ENCODE measurements at regions not wholly inside any gene's neighbourhood (a gene's known extent, or its start where the extent isn't known, plus 50 kb on each side); places are given as distances from the start of the nearest gene placed in this dataset.
A peak's percentile ranks its signal among the peaks of the same experiment; 100 is the strongest.

- H3K27ac Mint-ChIP-seq (ENCODE audit: unreplicated experiment), result no peak overlapping the region
- Histone ChIP-seq H3K4me1 (ENCODE audit: insufficient read depth, low read length) (no peaks in the 10 kb centered on the region), H3K27ac (ENCODE audit: low read depth, low read length) (no peak overlapping the region), H3K4me2 (ENCODE audit: low read length) (no peak overlapping the region), H3K9ac (ENCODE audit: low read length) (no peak overlapping the region), H3K79me2 (ENCODE audit: insufficient read depth, low read length) (no peaks in the 10 kb centered on the region), H3K4me3 (ENCODE audit: insufficient read depth, low read depth, low read length) (no peak overlapping the region), H4K20me1 (ENCODE audit: insufficient read depth, low read length) (no peaks in the 10 kb centered on the region), H3K27me3 (ENCODE audit: insufficient read depth, low read length) (no peaks in the 10 kb centered on the region), H3K36me3 (ENCODE audit: insufficient read depth, low read length) (no peaks in the 10 kb centered on the region), H2AFZ (ENCODE audit: low read depth, low read length) (no peak overlapping the region), H3K9me3 (ENCODE audit: insufficient read depth, low read depth, low read length) (no peaks in the 10 kb centered on the region)
- no peaks in the 10 kb centered on the region for H3K4me1 Mint-ChIP-seq (ENCODE audit: low read depth, unreplicated experiment)
- DNase-seq (ENCODE audit: low read depth) (no peak), FAIRE-seq (no peak)
- no peak overlapping the region for H3K4me3 Mint-ChIP-seq (ENCODE audit: unreplicated experiment)
- H3K9me3 Mint-ChIP-seq (ENCODE audit: unreplicated experiment), result no peaks in the 10 kb centered on the region
- H3K36me3 Mint-ChIP-seq (ENCODE audit: low read depth, unreplicated experiment), result no peaks in the 10 kb centered on the region
- no peaks in the 10 kb centered on the region for H3K27me3 Mint-ChIP-seq (ENCODE audit: low read depth, unreplicated experiment)
- TF ChIP-seq EZH2 (IDR thresholded peaks at IDR 0.05; ENCODE audit: insufficient read depth, low read length) (no peak), CTCF (IDR thresholded peaks at IDR 0.05; ENCODE audit: insufficient read depth, low read depth, low read length) (no peak)
These were observed 356.5 kb downstream of the TBL1XR1 start for GRCh38 chr3:176840641-176841286.

- no peak for FAIRE-seq
- H4K20me1 ChIP-seq (ENCODE audit: insufficient read depth, low read length), result no peaks in the 10 kb centered on the region
These were observed 357.4 kb downstream of the TBL1XR1 start for GRCh38 chr3:176839901-176840300.

More at GRCh38 chr3:176839901-176840300, 357.4 kb downstream of the TBL1XR1 start:
- no peak overlapping the region for H3K4me3 ChIP-seq (ENCODE audit: insufficient read depth, low read depth, low read length)
- H2AFZ ChIP-seq (ENCODE audit: low read depth, low read length), result no peak overlapping the region
- H3K9ac ChIP-seq (ENCODE audit: low read length), result no peak overlapping the region
- H3K27ac ChIP-seq (ENCODE audit: low read depth, low read length), result no peak overlapping the region
- no peaks in the 10 kb centered on the region for H3K27me3 ChIP-seq (ENCODE audit: insufficient read depth, low read length)
- DNase-seq (ENCODE audit: low read depth), result peak; percentile 19
- H3K79me2 ChIP-seq (ENCODE audit: insufficient read depth, low read length), result no peaks in the 10 kb centered on the region
- H3K9me3 ChIP-seq (ENCODE audit: insufficient read depth, low read depth, low read length), result no peaks in the 10 kb centered on the region
- Mint-ChIP-seq H3K36me3 (ENCODE audit: low read depth, unreplicated experiment) (no peaks in the 10 kb centered on the region), H3K27ac (ENCODE audit: unreplicated experiment) (no peak overlapping the region), H3K4me1 (ENCODE audit: low read depth, unreplicated experiment) (no peaks in the 10 kb centered on the region), H3K9me3 (ENCODE audit: unreplicated experiment) (no peaks in the 10 kb centered on the region), H3K4me3 (ENCODE audit: unreplicated experiment) (no peak overlapping the region), H3K27me3 (ENCODE audit: low read depth, unreplicated experiment) (no peaks in the 10 kb centered on the region)
- H3K4me2 ChIP-seq (ENCODE audit: low read length), result no peak overlapping the region
- no peaks in the 10 kb centered on the region for H3K36me3 ChIP-seq (ENCODE audit: insufficient read depth, low read length)
- H3K4me1 ChIP-seq (ENCODE audit: insufficient read depth, low read length), result no peaks in the 10 kb centered on the region
- no peak for TF ChIP-seq EZH2 (IDR thresholded peaks at IDR 0.05; ENCODE audit: insufficient read depth, low read length)
- no peak for TF ChIP-seq CTCF (IDR thresholded peaks at IDR 0.05; ENCODE audit: insufficient read depth, low read depth, low read length)

All from astrocyte (in vitro differentiated cells and primary cell).